IMR-90 (cell line): ENCODE measurements at regions not wholly inside any gene's neighbourhood (a gene's known extent, or its start where the extent isn't known, plus 50 kb on each side); places are given as distances from the start of the nearest gene placed in this dataset.

Source experiments
- ATAC-seq: fragments of 200-7000 bp; cut with Tn5 transposase; 2 replicates; pipeline ENCODE4 v1.9.1; 2020; ENCODE audit warnings: low read depth, mild to moderate bottlenecking, moderate library complexity
- BruUV-seq: library from RNA; stranded (reverse); fragments of 400-500 nt; replicated peaks from 2 replicates; lab custom pipeline; 2021; lab: Mats Ljungman, UMichigan
- CTCF ChIA-PET: fragments of 300-600 bp; formaldehyde crosslinking; extraction: SDS; loops from one replicate; lab custom pipeline; 2021; ENCODE audit warnings: antibody characterized with exemption; lab: Yijun Ruan, JAX
- POLR2A ChIA-PET: fragments of 300-600 bp; sonication (Branson Sonifier 250); formaldehyde crosslinking; loops from one replicate; lab custom pipeline; 2022; ENCODE audit warnings: antibody characterized with exemption; ENCODE audit not compliant: unreplicated experiment; lab: Charles Lee
- DNase-seq: peaks from one replicate; pipeline ENCODE4 v3.0.0; 2013
- H2AFZ ChIP-seq: replicated peaks from 2 replicates; pipeline ENCODE3; 2013; ENCODE audit warnings: low read length, mild to moderate bottlenecking; ENCODE audit not compliant: poor library complexity
- H2AK5ac ChIP-seq: 2 replicates; pipeline ENCODE4 v1.6.1; 2013; ENCODE audit warnings: low read depth, low read length, inconsistent platforms
- H2AK9ac ChIP-seq: replicated peaks from 2 replicates; pipeline ENCODE3; 2013; ENCODE audit warnings: mild to moderate bottlenecking, low read depth, low read length, moderate library complexity; ENCODE audit not compliant: poor library complexity
- H2BK120ac ChIP-seq: 2 replicates; pipeline ENCODE4 v1.6.1; 2013; ENCODE audit warnings: low read depth, low read length, inconsistent platforms
- H2BK15ac ChIP-seq: 3 replicates; pipeline ENCODE4 v1.6.1; 2013; ENCODE audit warnings: low read depth, low read length, inconsistent platforms
- H2BK20ac ChIP-seq: 2 replicates; pipeline ENCODE4 v1.6.1; 2013; ENCODE audit warnings: low read depth, mild to moderate bottlenecking, inconsistent platforms, low read length, moderate library complexity
- H2BK5ac ChIP-seq: 2 replicates; pipeline ENCODE4 v1.6.1; 2013; ENCODE audit warnings: mild to moderate bottlenecking, low read depth, low read length, inconsistent platforms; ENCODE audit not compliant: poor library complexity, severe bottlenecking
- H3K14ac ChIP-seq: replicated peaks from 2 replicates; pipeline ENCODE4 v1.6.1; 2013; ENCODE audit warnings: low read depth, low read length, inconsistent platforms
- H3K18ac ChIP-seq: 2 replicates; pipeline ENCODE4 v1.6.1; 2013; ENCODE audit warnings: low read depth, low read length, control low read depth
- H3K23ac ChIP-seq: 2 replicates; pipeline ENCODE4 v1.6.1; 2013; ENCODE audit warnings: low read depth, low read length, inconsistent platforms
- H3K27ac ChIP-seq: 2 replicates; pipeline ENCODE4 v1.5.1; 2013; ENCODE audit warnings: mild to moderate bottlenecking, control low read depth, low read length; ENCODE audit not compliant: insufficient read depth
- H3K27me3 ChIP-seq: 2 replicates; pipeline ENCODE4 v1.6.1; 2013; ENCODE audit warnings: low read length; ENCODE audit not compliant: control insufficient read depth, insufficient read depth
- H3K36me3 ChIP-seq: 2 replicates; pipeline ENCODE4 v1.6.1; 2013; ENCODE audit warnings: low read length, mixed read lengths; ENCODE audit not compliant: control insufficient read depth, insufficient read depth
- H3K4ac ChIP-seq: 2 replicates; pipeline ENCODE4 v1.6.1; 2013; ENCODE audit warnings: low read depth, low read length, inconsistent platforms
- H3K4me1 ChIP-seq: 2 replicates; pipeline ENCODE4 v1.6.1; 2013; ENCODE audit warnings: low read length, mixed read lengths; ENCODE audit not compliant: control insufficient read depth, insufficient read depth
- H3K4me2 ChIP-seq: 2 replicates; pipeline ENCODE4 v1.6.1; 2013; ENCODE audit warnings: low read depth, mild to moderate bottlenecking, control low read depth, low read length, moderate library complexity
- H3K4me3 ChIP-seq: 2 replicates; pipeline ENCODE4 v1.5.1; 2013; ENCODE audit warnings: low read depth, mild to moderate bottlenecking, control low read depth, low read length, moderate library complexity; ENCODE audit not compliant: insufficient read depth
- H3K56ac ChIP-seq: 2 replicates; pipeline ENCODE4 v1.6.1; 2013; ENCODE audit warnings: low read length, inconsistent platforms; ENCODE audit not compliant: insufficient read depth; ENCODE audit errors: extremely low read depth
- H3K79me1 ChIP-seq, 2 experiments: 2 replicates each; pipeline ENCODE4 v1.6.1; 2013; ENCODE audit warnings: low read length in 2 of 2, inconsistent platforms in 1 of 2, low read depth in 1 of 2
- H3K9ac ChIP-seq: 2 replicates; pipeline ENCODE4 v1.6.1; 2013; ENCODE audit warnings: low read depth, low read length, control low read depth
- H3K9me1 ChIP-seq: 2 replicates; pipeline ENCODE4 v1.6.1; 2013; ENCODE audit warnings: low read length, inconsistent platforms; ENCODE audit not compliant: insufficient read depth
- H3K9me3 ChIP-seq: 2 replicates; pipeline ENCODE4 v1.6.1; 2013; ENCODE audit warnings: low read length; ENCODE audit not compliant: control insufficient read depth, insufficient read depth
- H4K20me1 ChIP-seq: 2 replicates; pipeline ENCODE4 v1.6.1; 2013; ENCODE audit warnings: low read length, inconsistent platforms; ENCODE audit not compliant: insufficient read depth
- H4K5ac ChIP-seq: 2 replicates; pipeline ENCODE4 v1.6.1; 2013; ENCODE audit warnings: mild to moderate bottlenecking, low read depth, low read length, control low read depth
- H4K8ac ChIP-seq, 2 experiments: 2 replicates each; pipeline ENCODE4 v1.6.1; 2013; ENCODE audit warnings: low read depth in 2 of 2, low read length in 2 of 2, control low read depth in 1 of 2, inconsistent platforms in 1 of 2
- H4K91ac ChIP-seq: 2 replicates; pipeline ENCODE4 v1.6.1; 2013; ENCODE audit warnings: low read depth, low read length, inconsistent platforms; ENCODE audit not compliant: insufficient read depth
- BHLHE40 ChIP-seq: fragments of 150-350 bp; IDR thresholded peaks from 2 replicates; pipeline ENCODE4 v1.6.1; 2016; ENCODE audit warnings: mild to moderate bottlenecking, low read depth, low read length
- CEBPB ChIP-seq: IDR thresholded peaks from 2 replicates; pipeline ENCODE4 v1.6.1; 2012; ENCODE audit warnings: low read depth, low read length, improper control_type of control experiment
- CHD1 ChIP-seq: IDR thresholded peaks from 2 replicates; pipeline ENCODE4 v1.6.1; 2012; ENCODE audit warnings: low read depth, low read length, improper control_type of control experiment
- CTCF ChIP-seq: conservative IDR thresholded peaks from 2 replicates; pipeline ENCODE4 v1.5.1; 2012; ENCODE audit warnings: mild to moderate bottlenecking, low read depth, low read length, improper control_type of control experiment
- ELK1 ChIP-seq: fragments of 150-350 bp; IDR thresholded peaks from 2 replicates; pipeline ENCODE4 v1.6.1; 2016; ENCODE audit warnings: low read depth, mild to moderate bottlenecking, low read length, moderate library complexity, borderline replicate concordance
- FOS ChIP-seq: fragments of 150-350 bp; IDR thresholded peaks from 2 replicates; pipeline ENCODE4 v1.6.1; 2016; ENCODE audit warnings: low read depth, low read length
- MAFK ChIP-seq: IDR thresholded peaks from 2 replicates; pipeline ENCODE4 v1.6.1; 2012; ENCODE audit warnings: low read depth, low read length, improper control_type of control experiment
- MAZ ChIP-seq: IDR thresholded peaks from 2 replicates; pipeline ENCODE4 v1.6.1; 2012; ENCODE audit warnings: low read depth, mild to moderate bottlenecking, low read length, improper control_type of control experiment, moderate library complexity, borderline replicate concordance
- NFE2L2 ChIP-seq: fragments of 150-350 bp; IDR thresholded peaks from 2 replicates; pipeline ENCODE4 v1.6.1; 2016; ENCODE audit warnings: low read depth, mild to moderate bottlenecking, low read length
- POLR2A ChIP-seq: IDR thresholded peaks from 2 replicates; pipeline ENCODE4 v1.6.1; 2012; ENCODE audit warnings: mild to moderate bottlenecking, low read depth, low read length
- RAD21 ChIP-seq: IDR thresholded peaks from 2 replicates; pipeline ENCODE4 v1.6.1; 2012; ENCODE audit warnings: low read length, improper control_type of control experiment
- RCOR1 ChIP-seq: IDR thresholded peaks from 2 replicates; pipeline ENCODE4 v1.6.1; 2012; ENCODE audit warnings: mild to moderate bottlenecking, low read length, improper control_type of control experiment; ENCODE audit not compliant: insufficient replicate concordance
- SMC3 ChIP-seq: fragments of 150-350 bp; IDR thresholded peaks from 2 replicates; pipeline ENCODE4 v1.6.1; 2016; ENCODE audit warnings: low read depth, mild to moderate bottlenecking, antibody characterized with exemption, low read length, moderate library complexity
- USF2 ChIP-seq: fragments of 150-350 bp; IDR thresholded peaks from 2 replicates; pipeline ENCODE4 v1.6.1; 2017; ENCODE audit warnings: mild to moderate bottlenecking, antibody characterized with exemption, low read length, low read depth
- WGBS, 2 experiments: methylation state at CpG; one replicate each; pipeline versions ENCODE4 v1.1.5 to v1.1.7; 2013; ENCODE audit warnings: missing lambda C conversion rate in 2 of 2; ENCODE audit not compliant: insufficient read length in 1 of 2; ENCODE audit errors: extremely low coverage in 2 of 2; 5-methylcytosine and 5-hydroxymethylcytosine counted together
- dilution Hi-C: fragments of 300-500 bp; cut with HindIII; formaldehyde crosslinking; loops from one replicate; pipeline ENCODE4 v1.14.3; 2018; ENCODE audit warnings: low sequenced_read_pairs; ENCODE audit not compliant: unreplicated experiment
- in situ Hi-C: fragments of 300-500 bp; cut with MboI; formaldehyde crosslinking; loops from 3 replicates; pipeline ENCODE4 v1.14.3; 2019; ENCODE audit warnings: low sequenced_read_pairs, inconsistent platforms, mixed read lengths
- intact Hi-C: fragments of 100-400 bp; cut with micrococcal nuclease; formaldehyde crosslinking; loops from 2 replicates; pipeline ENCODE4 v1.10.0; 2022

GRCh38 chr5:166050531-166050930, 2240.9 kb upstream of the WWC1 start:
- CTCF ChIA-PET = no interaction called here
- Histone ChIP-seq H3K9ac (no peak overlapping the region), H3K4me1 (no peaks in the 10 kb centered on the region), H4K8ac (no peak overlapping the region), H3K27ac (no peak overlapping the region), H3K9me3 (peaks cover 4% of the 10 kb centered on the region), H4K91ac (no peak overlapping the region), H3K56ac (no peak overlapping the region), H3K14ac (no peak overlapping the region), H3K36me3 (no peaks in the 10 kb centered on the region), H3K79me1 (no peaks in the 10 kb centered on the region), H3K9me1 (no peaks in the 10 kb centered on the region), H2AK5ac (no peak overlapping the region), H2AK9ac (no peak overlapping the region), H3K18ac (no peak overlapping the region), H4K5ac (no peak overlapping the region), H2BK5ac (no peak overlapping the region), H3K4me2 (no peak overlapping the region), H3K23ac (no peak overlapping the region), H4K20me1 (no peaks in the 10 kb centered on the region), H2BK20ac (no peak overlapping the region), H2BK120ac (no peak overlapping the region), H3K4me3 (no peak overlapping the region), H2AFZ (no peak overlapping the region), H2BK15ac (no peak overlapping the region), H3K27me3 (no peaks in the 10 kb centered on the region), H3K4ac (no peak overlapping the region)
- TF ChIP-seq ELK1 = no peak
- no peak for TF ChIP-seq CHD1
- TF ChIP-seq USF2 = no peak
- no peak for TF ChIP-seq CTCF
- no peak for TF ChIP-seq RAD21
- TF ChIP-seq MAFK = no peak
- TF ChIP-seq SMC3 = no peak
- TF ChIP-seq FOS = no peak
- no peak for TF ChIP-seq BHLHE40
- TF ChIP-seq POLR2A = no peak
- TF ChIP-seq RCOR1 = no peak
- TF ChIP-seq MAZ = no peak
- no peak for TF ChIP-seq NFE2L2
- TF ChIP-seq CEBPB = no peak
- BruUV-seq = no TSS peak
- WGBS, 2 experiments = no CpG with 5 or more reads among the region's 4 CpGs
- no peak for DNase-seq
- in situ Hi-C loops (no loop called here), dilution Hi-C loops (no loop called here), intact Hi-C loops (no loop called here)
- no peak for ATAC-seq
- POLR2A ChIA-PET = no interaction called here
